ENCODE measurements at regions not wholly inside any gene's neighbourhood (a gene's known extent, or its start where the extent isn't known, plus 50 kb on each side); places are given as distances from the start of the nearest gene placed in this dataset.
"Not testable (repeated sequence)": the region's sequence is repeated elsewhere in the genome, so short reads cannot be mapped to it uniquely, and the experiment has no call there.

GRCh38 chr21:24545807-24546361 is 1061.4 kb downstream of the MRPL39 start:
- H3K9me3 Mint-ChIP-seq = no peaks in the 10 kb centered on the region

DNA sequence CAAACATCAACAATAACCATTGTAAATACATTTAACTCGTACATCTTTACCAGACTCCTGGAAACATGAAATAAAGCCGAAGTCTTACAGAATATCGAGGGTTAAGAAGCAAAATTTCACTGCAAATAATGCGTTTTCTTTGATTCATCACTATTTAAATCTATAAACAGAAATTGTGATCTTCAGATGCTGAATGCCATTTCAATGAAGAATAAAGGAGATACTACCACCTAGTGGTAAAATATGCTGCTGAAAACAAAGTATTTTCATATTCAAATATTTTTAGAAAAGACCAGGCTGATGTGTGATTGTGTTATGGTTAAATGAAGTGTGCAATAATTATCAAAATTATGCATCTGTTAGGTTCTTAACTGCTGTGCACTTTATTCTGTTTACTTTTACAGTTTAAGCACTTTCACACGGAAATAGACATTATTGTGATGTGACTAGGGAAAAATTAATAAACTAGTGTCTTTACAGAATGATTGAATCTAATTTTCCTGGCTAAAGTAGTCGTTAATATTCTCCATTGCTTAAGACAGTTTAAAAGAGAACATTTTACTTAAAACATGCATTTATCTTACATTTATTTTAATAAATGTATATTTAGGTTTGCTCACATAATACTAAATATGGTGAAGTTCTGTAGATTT is 1093.1 kb downstream of the MRPL39 start:
- Mint-ChIP-seq H3K27ac (no peak overlapping the region), H3K36me3 (ENCODE audit: insufficient read depth in 2 of 2) (no peaks in the 10 kb centered on the region), H3K4me3 (no peak overlapping the region), H3K4me1 (ENCODE audit: low read depth) (no peaks in the 10 kb centered on the region), H3K27me3 (ENCODE audit: low read depth) (no peaks in the 10 kb centered on the region), H3K9me3 (no peaks in the 10 kb centered on the region)
- DNase-seq (no peak), ATAC-seq (replicated peaks in 1 of 2) (no peak)

More at GRCh38 chr21:24545807-24546361, 1061.4 kb downstream of the MRPL39 start:
- Mint-ChIP-seq H3K4me1 (ENCODE audit: low read depth) (no peaks in the 10 kb centered on the region), H3K27me3 (ENCODE audit: low read depth) (no peaks in the 10 kb centered on the region), H3K27ac (no peak overlapping the region), H3K36me3 (ENCODE audit: insufficient read depth in 2 of 2) (no peaks in the 10 kb centered on the region), H3K4me3 (no peak overlapping the region)
- ATAC-seq (replicated peaks in 1 of 2) (no peak), DNase-seq (no peak)

DNA sequence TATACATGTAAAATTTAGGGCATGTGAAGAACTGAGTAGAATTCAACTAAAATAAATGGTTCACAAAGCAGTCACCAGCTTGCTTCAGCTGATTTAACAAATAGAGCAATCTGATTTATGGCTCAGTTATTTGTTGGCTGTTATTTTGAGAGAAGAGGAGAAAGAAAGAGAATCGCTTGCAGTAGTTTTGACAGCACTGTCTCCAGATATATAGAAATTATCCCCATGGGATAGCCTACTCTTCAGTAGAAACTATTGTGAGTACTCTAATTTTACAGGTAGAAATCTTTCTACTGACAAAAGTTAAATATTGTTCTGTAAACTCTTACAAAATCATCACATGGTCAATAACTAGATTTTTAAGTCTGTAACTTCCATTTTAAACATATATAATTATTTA is 1098.2 kb downstream of the MRPL39 start:
- Mint-ChIP-seq H3K9me3 (peaks cover 2 to 8% of the 10 kb centered on the region in 2 donors), H3K27me3 (ENCODE audit: low read depth) (no peaks in the 10 kb centered on the region), H3K36me3 (ENCODE audit: insufficient read depth in 2 of 2) (no peaks in the 10 kb centered on the region), H3K4me1 (ENCODE audit: low read depth) (no peaks in the 10 kb centered on the region), H3K27ac (no peak overlapping the region), H3K4me3 (no peak overlapping the region)
- no peak for ATAC-seq (replicated peaks in 1 of 2)
- DNase-seq = no peak

- H3K9me3 Mint-ChIP-seq = no peaks in the 10 kb centered on the region
- no peaks in the 10 kb centered on the region for H3K27me3 Mint-ChIP-seq (ENCODE audit: low read depth)
- H3K4me3 Mint-ChIP-seq = no peak overlapping the region
- H3K36me3 Mint-ChIP-seq (ENCODE audit: insufficient read depth in 2 of 2) = no peaks in the 10 kb centered on the region
- DNase-seq = no peak
- no peak overlapping the region for H3K27ac Mint-ChIP-seq
- no peaks in the 10 kb centered on the region for H3K4me1 Mint-ChIP-seq (ENCODE audit: low read depth)
- ATAC-seq (replicated peaks in 1 of 2) = no peak
Measured at GRCh38 chr21:24486973-24487372, 1120.3 kb downstream of the MRPL39 start.

DNA sequence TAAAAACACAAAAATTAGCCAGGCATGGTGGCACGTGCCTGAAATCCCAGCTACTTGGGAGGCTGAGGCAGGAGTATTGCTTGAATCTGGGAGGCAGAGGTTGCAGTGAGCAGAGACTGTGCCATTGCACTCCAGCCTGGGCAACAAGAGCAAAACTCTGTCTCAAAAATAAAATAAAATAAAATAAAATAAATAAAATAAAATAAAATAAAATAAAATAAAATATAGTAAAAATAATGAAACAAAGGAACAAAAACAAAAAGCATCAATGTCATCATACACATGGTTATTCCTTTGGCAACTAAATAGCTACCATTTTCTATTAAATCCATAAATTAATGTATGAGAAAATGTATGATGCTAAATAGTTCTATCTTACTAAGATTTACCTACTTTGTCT is 1123.9 kb downstream of the MRPL39 start:
- H3K4me3 Mint-ChIP-seq; DNase-seq; H3K27ac Mint-ChIP-seq; ATAC-seq (replicated peaks in 1 of 2); H3K27me3 Mint-ChIP-seq (ENCODE audit: low read depth); H3K36me3 Mint-ChIP-seq (ENCODE audit: insufficient read depth in 2 of 2); H3K4me1 Mint-ChIP-seq (ENCODE audit: low read depth); H3K9me3 Mint-ChIP-seq: not testable (repeated sequence)

DNA sequence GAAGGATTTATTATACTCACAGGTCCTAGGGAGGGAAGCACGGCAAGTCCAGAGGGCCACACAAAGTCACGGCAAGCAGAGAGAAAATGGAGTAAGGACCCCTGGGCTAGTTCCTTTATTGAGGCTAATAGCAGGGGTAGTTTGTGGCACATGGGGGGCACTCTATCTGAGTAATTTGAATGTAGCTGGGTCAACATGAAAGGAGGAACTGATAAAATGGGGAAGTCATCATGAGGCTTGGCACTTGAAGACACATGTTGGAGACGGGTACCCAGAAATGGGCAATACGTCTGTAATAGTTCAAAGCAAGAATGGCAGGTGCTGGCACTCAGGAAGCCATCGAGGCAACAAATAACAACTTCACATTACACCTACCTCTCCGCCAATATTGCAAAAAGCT is 1136.4 kb downstream of the MRPL39 start:
- no peaks in the 10 kb centered on the region for H3K36me3 Mint-ChIP-seq (ENCODE audit: insufficient read depth in 2 of 2)
- DNase-seq (no peak), ATAC-seq (replicated peaks in 1 of 2) (no peak)
- no peak overlapping the region for H3K27ac Mint-ChIP-seq
- no peaks in the 10 kb centered on the region for H3K4me1 Mint-ChIP-seq (ENCODE audit: low read depth)
- no peaks in the 10 kb centered on the region for H3K27me3 Mint-ChIP-seq (ENCODE audit: low read depth)
- H3K4me3 Mint-ChIP-seq = no peak overlapping the region
- peaks cover 0 to 1% of the 10 kb centered on the region in 2 donors for H3K9me3 Mint-ChIP-seq

- no peak for ATAC-seq (replicated peaks in 1 of 2)
Measured at GRCh38 chr21:24456358-24456757, 1150.9 kb downstream of the MRPL39 start.

DNA sequence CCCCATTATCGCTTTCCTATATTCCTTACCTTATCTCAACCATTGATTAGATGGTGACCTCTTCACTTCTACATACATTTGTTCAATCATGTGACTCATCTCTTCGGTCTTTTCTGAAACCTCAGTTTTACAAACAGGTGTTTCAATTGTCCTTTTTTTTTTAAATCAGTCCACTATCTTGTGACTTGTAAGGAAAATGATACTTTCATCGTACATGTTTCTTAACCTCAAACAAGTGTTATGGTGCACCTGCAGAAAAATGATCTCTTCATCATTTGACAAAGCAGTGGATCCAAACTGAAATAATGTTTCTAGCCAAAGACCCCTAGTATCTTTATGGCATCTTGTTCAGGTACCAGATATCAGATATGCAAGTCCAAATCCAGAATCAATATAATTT is 1157.2 kb downstream of the MRPL39 start:
- Mint-ChIP-seq H3K27me3 (ENCODE audit: low read depth) (no peaks in the 10 kb centered on the region), H3K36me3 (ENCODE audit: insufficient read depth in 2 of 2) (peaks cover 0 to 1% of the 10 kb centered on the region in 2 donors), H3K4me1 (ENCODE audit: low read depth) (no peaks in the 10 kb centered on the region), H3K27ac (no peak overlapping the region), H3K9me3 (peaks cover 3 to 5% of the 10 kb centered on the region in 2 donors), H3K4me3 (no peak overlapping the region)
- ATAC-seq (replicated peaks in 1 of 2) (no peak), DNase-seq (no peak)

More at GRCh38 chr21:24456358-24456757, 1150.9 kb downstream of the MRPL39 start:
- Mint-ChIP-seq H3K36me3 (ENCODE audit: insufficient read depth in 2 of 2) (no peaks in the 10 kb centered on the region), H3K27ac (no peak overlapping the region), H3K9me3 (no peaks in the 10 kb centered on the region), H3K27me3 (ENCODE audit: low read depth) (no peaks in the 10 kb centered on the region), H3K4me3 (no peak overlapping the region), H3K4me1 (ENCODE audit: low read depth) (no peaks in the 10 kb centered on the region)
- no peak for DNase-seq

DNA sequence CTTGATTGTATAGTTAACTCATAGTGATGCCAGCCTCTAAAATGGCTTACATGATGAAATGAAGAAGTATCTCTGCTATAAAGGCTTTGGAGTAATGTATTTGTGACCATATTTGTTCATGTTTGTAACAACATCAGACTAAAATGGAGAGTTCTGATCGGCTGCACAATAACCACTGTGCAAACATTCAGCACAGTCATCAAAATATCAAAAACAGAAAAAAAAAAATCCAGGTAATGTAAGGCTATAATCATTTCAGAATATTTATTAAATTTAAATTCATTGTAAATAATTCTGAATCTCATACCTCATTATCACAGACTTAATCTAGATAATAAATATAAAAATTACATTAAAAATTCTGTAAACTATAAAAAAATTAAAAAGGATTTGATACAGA is 1161.8 kb downstream of the MRPL39 start:
- no peaks in the 10 kb centered on the region for H3K4me1 Mint-ChIP-seq (ENCODE audit: low read depth)
- no peak overlapping the region for H3K27ac Mint-ChIP-seq
- peaks cover 5 to 7% of the 10 kb centered on the region in 2 donors for H3K36me3 Mint-ChIP-seq (ENCODE audit: insufficient read depth in 2 of 2)
- no peak overlapping the region for H3K4me3 Mint-ChIP-seq
- no peaks in the 10 kb centered on the region for H3K27me3 Mint-ChIP-seq (ENCODE audit: low read depth)
- no peak for ATAC-seq (replicated peaks in 1 of 2)
- H3K9me3 Mint-ChIP-seq = peaks cover 5 to 7% of the 10 kb centered on the region in 2 donors
- no peak for DNase-seq

- no peaks in the 10 kb centered on the region for H3K4me1 Mint-ChIP-seq (ENCODE audit: low read depth)
- peaks cover 5 to 7% of the 10 kb centered on the region in 2 donors for H3K36me3 Mint-ChIP-seq (ENCODE audit: insufficient read depth in 2 of 2)
- H3K4me3 Mint-ChIP-seq = no peak overlapping the region
- ATAC-seq (replicated peaks in 1 of 2) (no peak), DNase-seq (no peak)
- peaks cover 2 to 9% of the 10 kb centered on the region in 2 donors for H3K9me3 Mint-ChIP-seq
- no peaks in the 10 kb centered on the region for H3K27me3 Mint-ChIP-seq (ENCODE audit: low read depth)
- H3K27ac Mint-ChIP-seq = no peak overlapping the region
Measured at GRCh38 chr21:24444736-24445135, 1162.5 kb downstream of the MRPL39 start.

- Mint-ChIP-seq H3K27me3 (ENCODE audit: low read depth) (no peaks in the 10 kb centered on the region), H3K4me3 (no peak overlapping the region), H3K9me3 (peaks cover 7 to 11% of the 10 kb centered on the region in 2 donors), H3K36me3 (ENCODE audit: insufficient read depth in 2 of 2) (peaks cover 2 to 7% of the 10 kb centered on the region in 2 donors), H3K27ac (no peak overlapping the region), H3K4me1 (ENCODE audit: low read depth) (no peaks in the 10 kb centered on the region)
- ATAC-seq (replicated peaks in 1 of 2) (no peak), DNase-seq (no peak)
Measured at GRCh38 chr21:24436236-24436635, 1171.0 kb downstream of the MRPL39 start.

DNA sequence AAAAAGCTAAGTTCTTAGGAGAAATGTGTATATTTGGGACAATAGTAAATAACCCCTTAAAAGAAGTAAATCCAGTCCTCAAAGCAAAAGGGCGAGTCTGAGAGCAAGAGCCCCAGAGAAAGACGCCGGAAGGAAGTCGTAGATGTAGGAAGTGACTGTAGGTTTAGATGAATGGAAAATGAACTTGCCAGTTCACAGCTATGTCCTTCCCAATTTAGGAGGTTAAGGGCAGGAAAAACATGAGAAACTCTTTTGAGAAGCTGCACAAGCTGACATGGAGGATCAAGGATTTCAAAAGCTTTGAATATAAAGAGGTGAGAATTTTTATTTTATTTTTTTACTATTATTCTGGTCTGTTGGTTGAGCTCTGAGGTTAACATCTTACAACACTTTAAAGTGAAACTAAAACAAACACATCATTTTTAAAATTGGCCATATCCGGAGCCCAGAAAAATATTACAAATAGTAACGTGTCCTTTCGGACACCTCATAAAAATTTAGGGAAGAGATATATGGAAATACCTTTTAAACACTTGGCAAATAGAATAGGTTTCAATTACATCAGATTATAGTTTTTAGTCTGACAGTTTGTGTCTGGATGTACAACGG is 1178.6 kb downstream of the MRPL39 start:
- DNase-seq (peak; percentile 3 to 12), ATAC-seq (replicated peaks in 1 of 2) (peak; percentile 57 to 61)
- H3K9me3 Mint-ChIP-seq = peaks cover 0 to 1% of the 10 kb centered on the region in 2 donors
- H3K27me3 Mint-ChIP-seq (ENCODE audit: low read depth) = no peaks in the 10 kb centered on the region
- peak overlapping the region; percentile 79 to 94 for H3K4me3 Mint-ChIP-seq
- H3K27ac Mint-ChIP-seq = peak overlapping the region; percentile 96
- peaks cover 0 to 1% of the 10 kb centered on the region in 2 donors for H3K36me3 Mint-ChIP-seq (ENCODE audit: insufficient read depth in 2 of 2)
- no peaks in the 10 kb centered on the region for H3K4me1 Mint-ChIP-seq (ENCODE audit: low read depth)

DNA sequence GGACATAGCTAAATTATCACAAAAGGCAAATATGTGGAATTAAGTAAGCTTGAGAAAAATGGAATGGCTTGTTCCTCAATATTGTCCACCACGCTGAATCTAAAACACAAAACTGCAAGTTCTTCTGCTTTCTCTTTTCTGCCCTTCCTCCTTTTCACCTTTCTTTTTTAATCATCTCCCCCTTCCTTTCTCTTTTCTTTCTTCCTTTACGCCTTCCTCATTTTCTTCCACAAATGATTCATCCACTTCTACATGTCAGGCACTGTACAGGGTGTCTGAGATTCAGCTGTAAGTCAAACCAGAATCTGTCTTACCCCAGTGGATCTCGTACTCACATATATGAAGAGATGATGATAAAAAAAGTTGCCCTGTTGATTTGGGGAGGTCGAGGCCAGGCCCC is 1182.5 kb downstream of the MRPL39 start:
- ATAC-seq (replicated peaks in 1 of 2) = no peak
- Mint-ChIP-seq H3K27ac (no peak overlapping the region), H3K9me3 (peaks cover 4 to 5% of the 10 kb centered on the region in 2 donors), H3K4me3 (no peak overlapping the region), H3K36me3 (ENCODE audit: insufficient read depth in 2 of 2) (peaks cover under 1 to 5% of the 10 kb centered on the region in 2 donors), H3K27me3 (ENCODE audit: low read depth) (no peaks in the 10 kb centered on the region), H3K4me1 (ENCODE audit: low read depth) (no peaks in the 10 kb centered on the region)
- no peak for DNase-seq

Data from activated T-cell treated with anti-CD3 and anti-CD28 coated beads, Interleukin-2, amount 50 U/mL, for 72 hours (primary cell).